Esophagus muscularis mucosa (tissue), 4 donors: ENCODE measurements at regions not wholly inside any gene's neighbourhood (a gene's known extent, or its start where the extent isn't known, plus 50 kb on each side); places are given as distances from the start of the nearest gene placed in this dataset.

Source experiments
- CTCF ChIP-seq, 3 experiments: fragments of 200-600 bp in 2 of 3; fragments of 450-650 bp in 1 of 3; sonication (generic) in 2 of 3; IDR thresholded peaks; one replicate each; pipeline ENCODE4 v1.5.1; 2017 to 2019; ENCODE audit warnings: antibody characterized with exemption in 3 of 3, mild to moderate bottlenecking in 2 of 3, moderate library complexity in 1 of 3
- EP300 ChIP-seq: sonication (generic); formaldehyde crosslinking; IDR thresholded peaks from one replicate; pipeline ENCODE4 v1.6.1; 2017; ENCODE audit warnings: antibody characterized with exemption
- POLR2A ChIP-seq: fragments of 450-650 bp; IDR thresholded peaks from one replicate; pipeline ENCODE4 v1.6.1; 2017; ENCODE audit warnings: antibody characterized with exemption, moderate library complexity, mild to moderate bottlenecking, low read depth
- POLR2AphosphoS5 ChIP-seq, 2 donors: sonication (generic); formaldehyde crosslinking; IDR thresholded peaks; one replicate each; pipeline ENCODE4 v1.6.1; 2017; ENCODE audit warnings: antibody characterized with exemption in 2 of 2

DNA sequence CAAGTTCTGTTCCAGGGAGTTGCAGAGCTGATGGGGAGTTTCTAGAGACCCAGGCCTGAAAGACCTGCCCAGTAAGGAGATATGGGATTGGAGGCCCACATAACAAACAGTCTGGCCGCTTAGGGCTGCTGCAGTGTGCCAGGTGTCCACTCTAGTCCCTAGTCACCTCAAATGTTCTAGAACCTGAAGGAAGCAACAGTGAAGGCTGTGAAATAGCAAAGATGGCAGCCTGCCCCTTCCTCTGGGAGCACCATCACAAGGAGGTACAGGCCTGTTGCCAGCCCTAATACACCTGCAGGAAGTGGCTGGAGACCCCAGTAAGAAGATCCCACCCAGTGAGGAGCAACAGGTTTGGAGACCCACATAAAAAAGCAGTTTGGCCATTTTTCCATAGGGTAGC lies 783.8 kb upstream of the EDIL3 start:
- TF ChIP-seq CTCF (IDR thresholded peaks at IDR 0.05) (no peak), POLR2A (no peak), POLR2AphosphoS5 (IDR thresholded peaks at IDR 0.05) (no peak), EP300 (no peak)
